GM21786 (cell line): ENCODE measurements at regions not wholly inside any gene's neighbourhood (a gene's known extent, or its start where the extent isn't known, plus 50 kb on each side); places are given as distances from the start of the nearest gene placed in this dataset.

Experiments
- ATAC-seq: cut with Tn5 transposase; IDR thresholded peaks from one replicate; pipeline ENCODE4 v1.9.1; 2021; ENCODE audit not compliant: unreplicated experiment

DNA sequence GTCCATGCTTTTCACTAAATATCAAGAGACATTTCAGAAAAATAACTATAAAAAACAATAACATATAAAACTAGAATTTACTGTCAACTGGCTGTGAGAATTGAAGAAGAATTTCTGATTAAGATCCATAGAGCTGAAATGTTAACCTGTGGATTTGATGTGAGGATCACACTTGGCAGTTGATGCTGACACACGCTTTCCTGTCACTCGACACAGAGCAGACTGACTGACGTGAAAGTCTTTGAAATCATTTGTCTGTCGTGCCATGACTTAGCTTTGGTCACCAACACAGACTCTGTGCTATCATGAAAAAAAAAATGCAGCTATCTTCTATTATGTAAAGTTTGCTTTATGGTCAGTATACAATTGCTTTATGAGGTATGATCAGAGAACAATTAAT lies 706.0 kb upstream of the ZP4 start:
- no peak for ATAC-seq

DNA sequence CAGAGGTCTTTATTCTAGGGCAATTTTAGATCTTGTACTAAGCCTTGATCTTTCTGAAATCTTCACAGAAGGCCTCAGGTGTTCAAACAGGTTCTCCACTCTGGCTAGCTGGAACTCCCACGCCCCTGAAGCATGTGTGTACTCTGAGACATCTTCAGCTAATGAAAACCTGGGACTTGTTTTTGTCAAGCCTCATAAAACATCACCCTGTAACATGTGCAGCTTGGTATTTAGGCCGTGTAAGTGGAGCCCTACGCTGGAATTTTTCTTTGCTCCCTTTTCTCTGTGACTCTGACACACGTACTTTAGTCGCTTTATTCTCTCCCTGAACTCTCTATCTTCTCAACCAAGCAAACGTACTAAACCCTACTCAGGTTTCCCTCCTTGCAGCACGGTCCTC lies 701.9 kb upstream of the ZP4 start:
- no peak for ATAC-seq

DNA sequence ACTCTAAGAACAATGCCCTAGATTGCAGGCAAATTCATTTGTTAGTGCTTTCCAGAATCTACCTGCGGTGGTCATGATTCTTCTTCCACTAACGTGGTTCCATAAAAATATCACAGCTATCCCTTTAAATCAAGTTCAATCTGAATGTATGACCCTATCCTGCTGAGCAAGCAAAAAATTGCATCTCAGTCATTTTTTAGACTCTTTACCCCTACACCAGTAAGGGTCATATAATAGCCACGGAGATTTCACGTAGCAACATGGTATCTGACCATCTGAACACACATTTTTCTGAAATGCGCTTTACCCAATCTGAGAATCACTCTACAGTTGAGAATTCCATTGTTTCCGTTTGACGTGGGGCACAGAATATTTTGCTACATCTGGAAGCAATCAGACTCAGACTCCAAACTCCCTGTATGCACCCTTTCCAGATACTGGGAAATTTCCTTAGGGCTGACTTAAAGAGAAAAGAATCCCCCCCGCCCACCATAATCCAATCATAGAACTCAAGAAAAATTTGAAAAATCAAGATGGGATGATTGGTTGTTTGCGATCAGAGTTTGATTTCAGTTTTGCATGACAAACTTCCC lies 699.2 kb upstream of the ZP4 start:
- no peak for ATAC-seq

DNA sequence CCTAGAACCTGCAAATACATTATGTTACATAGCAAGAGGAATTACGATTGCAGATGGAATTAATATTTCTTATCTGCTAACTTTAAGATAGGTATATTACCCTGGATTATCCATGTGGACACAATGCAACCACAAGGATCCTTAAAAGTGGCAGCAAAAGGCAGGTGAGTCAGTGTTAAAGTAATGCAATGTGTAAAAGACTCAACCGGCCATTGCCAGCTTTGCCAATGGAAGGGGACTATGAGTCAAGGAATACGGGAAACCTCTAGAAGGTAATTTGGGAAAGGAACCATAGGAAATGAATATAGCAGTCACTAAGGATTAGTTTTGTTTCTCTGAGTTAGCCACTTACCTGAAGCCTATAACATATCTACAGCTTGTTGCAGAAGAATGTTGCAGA lies 692.1 kb upstream of the ZP4 start:
- ATAC-seq: no peak

DNA sequence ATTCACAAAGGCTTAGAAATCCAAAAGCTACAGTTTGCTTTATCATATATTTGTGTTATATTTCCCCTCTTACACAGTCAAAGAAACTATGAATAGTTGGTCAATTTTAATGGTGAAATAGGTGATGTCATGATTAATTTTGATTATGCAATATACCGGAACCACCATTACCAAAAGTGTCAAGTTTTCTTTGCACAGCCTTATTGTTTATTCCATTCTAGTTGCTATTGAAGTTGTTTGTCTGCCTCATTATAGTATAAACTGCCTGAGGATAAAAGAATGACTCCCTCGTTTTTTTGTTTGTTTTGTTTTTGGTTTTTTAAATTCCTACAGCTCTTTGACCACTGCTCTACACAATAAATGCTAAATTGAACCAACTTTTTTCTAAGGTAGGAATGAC lies 690.6 kb upstream of the ZP4 start:
- no peak for ATAC-seq

- ATAC-seq: no peak
Observed at GRCh38 chr1:238568735-238569134, 678.0 kb upstream of the ZP4 start.

- ATAC-seq: no peak
Observed at GRCh38 chr1:238562341-238562740, 671.6 kb upstream of the ZP4 start.

DNA sequence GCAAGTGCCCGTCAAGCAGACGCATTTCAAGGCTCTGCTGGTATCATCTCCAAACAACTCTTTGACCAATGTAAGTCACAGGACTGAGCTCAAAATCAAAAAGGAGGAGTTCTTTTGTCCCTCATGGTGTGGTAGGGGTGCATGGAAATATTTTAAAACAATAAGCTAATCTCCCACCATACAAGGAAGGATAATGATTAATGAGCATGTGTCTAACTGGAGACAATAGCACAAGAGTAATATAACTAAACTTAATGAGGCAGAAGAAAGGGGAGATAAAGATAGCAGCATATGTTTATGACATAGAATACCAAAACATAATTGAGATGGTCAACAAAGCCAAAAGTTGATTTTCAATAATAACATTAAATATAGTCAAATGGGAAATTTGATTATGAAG lies 668.0 kb upstream of the ZP4 start:
- no peak for ATAC-seq

- ATAC-seq: no peak
Observed at GRCh38 chr1:238558156-238558555, 667.4 kb upstream of the ZP4 start.

GRCh38 chr1:238552271-238552670 lies 661.5 kb upstream of the ZP4 start:
- ATAC-seq: no peak

- ATAC-seq: no peak
Observed at GRCh38 chr1:238549137-238549536, 658.4 kb upstream of the ZP4 start.

DNA sequence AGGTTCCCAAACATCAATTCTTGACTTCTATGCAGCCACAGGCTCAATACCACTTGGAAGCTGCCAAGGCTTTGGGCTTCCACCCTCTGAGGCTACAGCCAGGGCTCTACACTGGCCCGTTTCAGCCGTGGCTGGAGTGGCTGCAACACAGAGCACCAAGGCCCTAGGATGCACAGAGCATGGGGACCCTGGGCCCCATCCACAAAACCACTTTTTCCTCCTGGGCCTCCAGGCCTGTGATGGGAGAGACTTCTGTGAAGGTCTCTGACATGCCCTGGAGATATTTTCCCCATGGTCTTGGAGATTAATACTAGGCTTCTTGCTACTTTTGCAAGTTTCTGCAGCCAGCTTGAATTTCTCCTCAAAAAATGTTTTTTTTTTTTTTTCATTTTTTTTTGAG lies 655.4 kb upstream of the ZP4 start:
- no peak for ATAC-seq

- ATAC-seq: no peak
Observed at GRCh38 chr1:238537641-238538040, 646.9 kb upstream of the ZP4 start.

- ATAC-seq: no peak
Observed at GRCh38 chr1:238530209-238530851, 639.6 kb upstream of the ZP4 start.

GRCh38 chr1:238517711-238518110 lies 627.0 kb upstream of the ZP4 start:
- no peak for ATAC-seq

- no peak for ATAC-seq
Observed at GRCh38 chr1:238501290-238501689, 610.6 kb upstream of the ZP4 start.

DNA sequence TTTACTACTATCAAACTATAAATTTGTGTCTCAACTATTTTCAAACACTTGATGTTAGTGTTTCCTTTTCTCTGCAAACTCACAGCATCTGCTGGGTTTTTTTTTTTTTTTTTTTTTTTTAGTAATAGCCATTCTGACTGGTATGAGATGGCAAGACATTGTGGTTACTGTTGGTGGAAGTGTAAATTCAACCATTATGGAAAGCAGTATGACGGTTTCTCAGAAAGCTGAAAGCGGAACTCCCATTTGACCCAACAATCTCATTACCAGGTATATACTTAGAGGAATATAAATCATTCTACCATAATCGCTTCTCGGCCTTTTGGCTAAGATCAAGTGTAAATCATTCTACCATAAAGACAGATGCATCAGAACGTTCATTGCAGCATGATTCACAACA lies 608.3 kb upstream of the ZP4 start:
- no peak for ATAC-seq

- no peak for ATAC-seq
Observed at GRCh38 chr1:238492271-238492670, 601.5 kb upstream of the ZP4 start.

DNA sequence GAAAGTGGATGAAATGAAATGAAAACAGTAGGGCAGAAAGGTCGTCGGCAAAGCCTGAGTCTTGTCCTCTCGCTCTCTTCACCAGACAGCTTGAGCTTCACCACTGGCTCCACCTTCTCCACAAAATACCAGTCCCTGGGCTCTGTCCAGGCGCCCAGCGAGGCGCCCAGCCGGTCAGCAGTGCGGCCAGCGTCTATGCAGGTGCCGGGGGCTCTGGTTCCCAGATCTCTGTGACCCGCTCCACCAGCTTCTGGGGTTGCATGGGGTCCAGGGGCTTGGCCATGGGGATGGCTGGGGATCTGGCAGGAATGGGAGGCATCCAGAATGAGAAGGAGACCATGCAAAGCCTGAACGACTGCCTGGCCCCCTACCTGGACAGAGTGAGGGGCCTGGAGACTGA lies 600.5 kb upstream of the ZP4 start:
- no peak for ATAC-seq

GRCh38 chr1:238489006-238489405 lies 598.3 kb upstream of the ZP4 start:
- ATAC-seq: no peak

DNA sequence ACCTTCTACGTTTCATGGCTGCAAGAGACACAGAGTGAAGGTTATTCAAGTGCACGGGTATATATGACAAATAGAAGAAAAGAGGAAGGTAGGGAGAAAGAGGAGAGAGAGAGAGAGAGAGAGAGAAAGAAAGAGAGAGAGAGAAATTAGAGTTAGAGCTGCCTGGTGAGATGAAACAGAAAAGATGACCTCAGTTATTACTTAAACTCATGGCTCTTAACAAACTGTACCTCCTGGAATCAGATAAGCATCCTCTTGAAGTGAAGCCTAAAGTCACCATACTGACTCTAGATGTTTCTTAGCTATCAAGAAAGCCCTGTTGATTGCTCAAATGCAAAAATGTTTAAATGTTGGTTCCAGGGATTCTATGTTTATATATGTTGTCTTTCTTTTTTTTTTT lies 597.7 kb upstream of the ZP4 start:
- no peak for ATAC-seq

GRCh38 chr1:238487931-238488330 lies 597.2 kb upstream of the ZP4 start:
- no peak for ATAC-seq

GRCh38 chr1:238485912-238486209 lies 595.1 kb upstream of the ZP4 start:
- ATAC-seq: no peak
